Right forelimb (tissue), 1 donor: ENCODE measurements at regions not wholly inside any gene's neighbourhood (a gene's known extent, or its start where the extent isn't known, plus 50 kb on each side); places are given as distances from the start of the nearest gene placed in this dataset.
"Not testable (repeated sequence)": the region's sequence is repeated elsewhere in the genome, so short reads cannot be mapped to it uniquely, and the experiment has no call there.

Experiments
- DNase-seq: peaks from one replicate; pipeline ENCODE4 v3.0.0-alpha.2; 2018

GRCh38 chr11:19617696-19618523, 94.7 kb upstream of the NAV2 start:
- DNase-seq: no peak

- no peak for DNase-seq
Measured at GRCh38 chr11:19615341-19616183, 97.1 kb upstream of the NAV2 start.

- no peak for DNase-seq
Measured at GRCh38 chr11:19614370-19614940, 98.2 kb upstream of the NAV2 start.

GRCh38 chr11:19612025-19612424, 100.6 kb upstream of the NAV2 start:
- not testable (repeated sequence) for DNase-seq

GRCh38 chr11:19607656-19608360, 104.8 kb upstream of the NAV2 start:
- no peak for DNase-seq

GRCh38 chr11:19606856-19607655, 105.6 kb upstream of the NAV2 start:
- DNase-seq: no peak

- DNase-seq: no peak
Measured at GRCh38 chr11:19605520-19606371, 106.9 kb upstream of the NAV2 start.

GRCh38 chr11:19604679-19605375, 107.8 kb upstream of the NAV2 start:
- DNase-seq: no peak

GRCh38 chr11:19603771-19604170, 108.9 kb upstream of the NAV2 start:
- no peak for DNase-seq

- no peak for DNase-seq
Measured at GRCh38 chr11:19602891-19603290, 109.7 kb upstream of the NAV2 start.

GRCh38 chr11:19602406-19602805, 110.2 kb upstream of the NAV2 start:
- no peak for DNase-seq

- DNase-seq: no peak
Measured at GRCh38 chr11:19601235-19601634, 111.4 kb upstream of the NAV2 start.

- no peak for DNase-seq
Measured at GRCh38 chr11:19599681-19600080, 113.0 kb upstream of the NAV2 start.

- DNase-seq: no peak
Measured at GRCh38 chr11:19598876-19599486, 113.7 kb upstream of the NAV2 start.

GRCh38 chr11:19598456-19598855, 114.2 kb upstream of the NAV2 start:
- no peak for DNase-seq

- DNase-seq: no peak
Measured at GRCh38 chr11:19597876-19598275, 114.8 kb upstream of the NAV2 start.

GRCh38 chr11:19597206-19597605, 115.4 kb upstream of the NAV2 start:
- no peak for DNase-seq

GRCh38 chr11:19595840-19596751, 116.5 kb upstream of the NAV2 start:
- DNase-seq: no peak

GRCh38 chr11:19595499-19595839, 117.2 kb upstream of the NAV2 start:
- no peak for DNase-seq
